ENCODE measurements at regions not wholly inside any gene's neighbourhood (a gene's known extent, or its start where the extent isn't known, plus 50 kb on each side); places are given as distances from the start of the nearest gene placed in this dataset.

GRCh38 chr9:20200581-20200980 lies 411.7 kb upstream of the SLC24A2 start:
- DNase-seq (ENCODE audit: low read depth), result no peak
- no peak for TF ChIP-seq CTCF (IDR thresholded peaks at IDR 0.05; ENCODE audit: control insufficient read depth, insufficient read depth, low read depth, low read length, missing control alignments)
- H3K4me3 ChIP-seq (ENCODE audit: control insufficient read depth, low read depth, low read length), result no peak overlapping the region

GRCh38 chr9:20199111-20199510 lies 410.3 kb upstream of the SLC24A2 start:
- H3K4me3 ChIP-seq (ENCODE audit: control insufficient read depth, low read depth, low read length), result no peak overlapping the region
- no peak for TF ChIP-seq CTCF (IDR thresholded peaks at IDR 0.05; ENCODE audit: control insufficient read depth, insufficient read depth, low read depth, low read length, missing control alignments)
- no peak for DNase-seq (ENCODE audit: low read depth)

GRCh38 chr9:20197976-20198685 lies 409.3 kb upstream of the SLC24A2 start:
- no peak for DNase-seq (ENCODE audit: low read depth)

GRCh38 chr9:20191228-20191840 lies 402.5 kb upstream of the SLC24A2 start:
- TF ChIP-seq CTCF (IDR thresholded peaks at IDR 0.05; ENCODE audit: control insufficient read depth, insufficient read depth, low read depth, low read length, missing control alignments), result peak; percentile 2
- DNase-seq (ENCODE audit: low read depth), result no peak
- no peak overlapping the region for H3K4me3 ChIP-seq (ENCODE audit: control insufficient read depth, low read depth, low read length)

More at GRCh38 chr9:20197976-20198685, 409.3 kb upstream of the SLC24A2 start:
- no peak for TF ChIP-seq CTCF (IDR thresholded peaks at IDR 0.05; ENCODE audit: control insufficient read depth, insufficient read depth, low read depth, low read length, missing control alignments)
- H3K4me3 ChIP-seq (ENCODE audit: control insufficient read depth, low read depth, low read length), result no peak overlapping the region

- H3K4me3 ChIP-seq (ENCODE audit: control insufficient read depth, low read depth, low read length), result no peak overlapping the region
- no peak for DNase-seq (ENCODE audit: low read depth)
- no peak for TF ChIP-seq CTCF (IDR thresholded peaks at IDR 0.05; ENCODE audit: control insufficient read depth, insufficient read depth, low read depth, low read length, missing control alignments)
These were observed 401.0 kb upstream of the SLC24A2 start for GRCh38 chr9:20189871-20190270.

GRCh38 chr9:20188616-20189369 lies 400.0 kb upstream of the SLC24A2 start:
- no peak for DNase-seq (ENCODE audit: low read depth)
- TF ChIP-seq CTCF (IDR thresholded peaks at IDR 0.05; ENCODE audit: control insufficient read depth, insufficient read depth, low read depth, low read length, missing control alignments), result no peak
- no peak overlapping the region for H3K4me3 ChIP-seq (ENCODE audit: control insufficient read depth, low read depth, low read length)

Measured in AG09309 (cell line).